Mucosa of descending colon (tissue), 3 donors: ENCODE measurements at regions not wholly inside any gene's neighbourhood (a gene's known extent, or its start where the extent isn't known, plus 50 kb on each side); places are given as distances from the start of the nearest gene placed in this dataset.
A peak's percentile ranks its signal among the peaks of the same experiment; 100 is the strongest.

Experiments used
- ATAC-seq: fragments of 200-7000 bp; cut with Tn5 transposase; one replicate; pipeline ENCODE4 v1.9.1; 2020; ENCODE audit warnings: mild to moderate bottlenecking, moderate library complexity
- DNase-seq, 3 donors: peaks; one replicate each; pipeline ENCODE4 v3.0.0-alpha.2; 2020
- H3K36me3 ChIP-seq: fragments of 200-600 bp; one replicate; pipeline ENCODE4 v1.8.0; 2021; ENCODE audit warnings: low read depth, mild to moderate bottlenecking
- H3K4me1 ChIP-seq: fragments of 200-600 bp; one replicate; pipeline ENCODE4 v1.8.0; 2021; ENCODE audit warnings: low read depth, mild to moderate bottlenecking
- H3K4me3 ChIP-seq: fragments of 200-600 bp; one replicate; pipeline ENCODE4 v1.8.0; 2021; ENCODE audit warnings: mild to moderate bottlenecking
- H3K9me3 ChIP-seq: fragments of 200-600 bp; one replicate; pipeline ENCODE4 v1.8.0; 2021; ENCODE audit warnings: mild to moderate bottlenecking
- CTCF ChIP-seq: fragments of 200-600 bp; IDR thresholded peaks from one replicate; pipeline ENCODE4 v1.8.0; 2022; ENCODE audit warnings: antibody characterized with exemption, mild to moderate bottlenecking
- intact Hi-C, 2 donors: fragments of 100-400 bp; cut with DNase I in 1 of 2; cut with micrococcal nuclease in 1 of 2; formaldehyde crosslinking; loops; one replicate each; pipeline versions ENCODE4 v1.11.0 to v1.11.1; 2022; cut with DNase I, micrococcal nuclease
- donor health status: DM: no; HTN: no; CAD: no; lungs with moderate emphysema.
- donor health status: DM: no; HTN: no; CAD: no.
- donor health status: DM: no; HTN: yes; CAD: no.

- intact Hi-C loops, result no loop called here
- H3K36me3 ChIP-seq, result no peaks in the 10 kb centered on the region
- DNase-seq, result peak in 1 of 3 donors; percentile 9
- no peak for TF ChIP-seq CTCF
- no peaks in the 10 kb centered on the region for H3K4me1 ChIP-seq
- H3K9me3 ChIP-seq, result no peaks in the 10 kb centered on the region
- peak; percentile 31 for ATAC-seq
- no peak overlapping the region for H3K4me3 ChIP-seq
Measured at GRCh38 chr13:52949044-52949443, 79.6 kb upstream of the OLFM4 start.

GRCh38 chr13:52947921-52948373 lies 80.7 kb upstream of the OLFM4 start:
- H3K4me3 ChIP-seq, result no peak overlapping the region
- H3K4me1 ChIP-seq, result no peaks in the 10 kb centered on the region
- H3K9me3 ChIP-seq, result no peaks in the 10 kb centered on the region
- H3K36me3 ChIP-seq, result no peaks in the 10 kb centered on the region
- no peak for DNase-seq
- intact Hi-C loops, result no loop called here
- no peak for TF ChIP-seq CTCF
- peak; percentile 34 for ATAC-seq

- H3K4me3 ChIP-seq, result no peak overlapping the region
- DNase-seq (no peak), ATAC-seq (no peak)
- H3K4me1 ChIP-seq, result no peaks in the 10 kb centered on the region
- H3K9me3 ChIP-seq, result no peaks in the 10 kb centered on the region
- no peak for TF ChIP-seq CTCF
- H3K36me3 ChIP-seq, result no peaks in the 10 kb centered on the region
- intact Hi-C loops, result no loop called here
Measured at GRCh38 chr13:52945348-52945747, 83.3 kb upstream of the OLFM4 start.

- intact Hi-C loops, result no loop called here
- no peaks in the 10 kb centered on the region for H3K36me3 ChIP-seq
- H3K4me3 ChIP-seq, result no peak overlapping the region
- no peaks in the 10 kb centered on the region for H3K9me3 ChIP-seq
- ATAC-seq (no peak), DNase-seq (no peak)
- no peaks in the 10 kb centered on the region for H3K4me1 ChIP-seq
- TF ChIP-seq CTCF, result no peak
Measured at GRCh38 chr13:52944697-52945096, 83.9 kb upstream of the OLFM4 start.

GRCh38 chr13:52938065-52938464 lies 89.6 kb upstream of the PCDH8 start:
- no peaks in the 10 kb centered on the region for H3K4me1 ChIP-seq
- H3K4me3 ChIP-seq, result no peak overlapping the region
- DNase-seq, result no peak
- H3K9me3 ChIP-seq, result no peaks in the 10 kb centered on the region
- no peak for TF ChIP-seq CTCF
- no peak for ATAC-seq
- no peaks in the 10 kb centered on the region for H3K36me3 ChIP-seq
- intact Hi-C loops, result no loop called here

- Histone ChIP-seq H3K36me3 (no peaks in the 10 kb centered on the region), H3K4me3 (no peak overlapping the region), H3K9me3 (no peaks in the 10 kb centered on the region), H3K4me1 (no peaks in the 10 kb centered on the region)
- intact Hi-C loops, result no loop called here
- no peak for ATAC-seq
- no peak for DNase-seq
- no peak for TF ChIP-seq CTCF
Measured at GRCh38 chr13:52936806-52937205, 88.4 kb upstream of the PCDH8 start.
